ENCODE measurements at regions not wholly inside any gene's neighbourhood (a gene's known extent, or its start where the extent isn't known, plus 50 kb on each side); places are given as distances from the start of the nearest gene placed in this dataset.

- DNase-seq: no peak
- Mint-ChIP-seq H3K27me3 (ENCODE audit: insufficient read depth) (no peaks in the 10 kb centered on the region), H3K36me3 (ENCODE audit: low read depth) (no peaks in the 10 kb centered on the region), H3K4me3 (no peak overlapping the region), H3K9me3 (peaks cover 10% of the 10 kb centered on the region; the same call in 1 of the 2 replicates), H3K4me1 (ENCODE audit: low read depth) (no peaks in the 10 kb centered on the region), H3K27ac (no peak overlapping the region)
- no peak for TF ChIP-seq CTCF (IDR thresholded peaks at IDR 0.05)
These were observed 222.7 kb downstream of the ELAVL2 start for GRCh38 chr9:23603311-23603710.

GRCh38 chr9:23606107-23606506, 219.9 kb downstream of the ELAVL2 start:
- no peaks in the 10 kb centered on the region for H3K27me3 Mint-ChIP-seq (ENCODE audit: insufficient read depth)
- H3K4me3 Mint-ChIP-seq: no peak overlapping the region
- peaks cover 11% of the 10 kb centered on the region for H3K9me3 Mint-ChIP-seq
- no peaks in the 10 kb centered on the region for H3K4me1 Mint-ChIP-seq (ENCODE audit: low read depth)
- no peak overlapping the region for H3K27ac Mint-ChIP-seq
- no peak for DNase-seq
- no peaks in the 10 kb centered on the region for H3K36me3 Mint-ChIP-seq (ENCODE audit: low read depth)
- TF ChIP-seq CTCF (IDR thresholded peaks at IDR 0.05): no peak

GRCh38 chr9:23608456-23608855, 217.6 kb downstream of the ELAVL2 start:
- no peaks in the 10 kb centered on the region for H3K36me3 Mint-ChIP-seq (ENCODE audit: low read depth)
- no peak for TF ChIP-seq CTCF (IDR thresholded peaks at IDR 0.05)
- no peak for DNase-seq
- H3K9me3 Mint-ChIP-seq: peaks cover 28% of the 10 kb centered on the region
- H3K27me3 Mint-ChIP-seq (ENCODE audit: insufficient read depth): no peaks in the 10 kb centered on the region
- H3K27ac Mint-ChIP-seq: no peak overlapping the region
- H3K4me3 Mint-ChIP-seq: no peak overlapping the region
- H3K4me1 Mint-ChIP-seq (ENCODE audit: low read depth): no peaks in the 10 kb centered on the region

- H3K4me3 Mint-ChIP-seq: no peak overlapping the region
- no peaks in the 10 kb centered on the region for H3K4me1 Mint-ChIP-seq (ENCODE audit: low read depth)
- TF ChIP-seq CTCF (IDR thresholded peaks at IDR 0.05): no peak
- no peaks in the 10 kb centered on the region for H3K36me3 Mint-ChIP-seq (ENCODE audit: low read depth)
- H3K9me3 Mint-ChIP-seq: peaks cover 32% of the 10 kb centered on the region
- H3K27ac Mint-ChIP-seq: no peak overlapping the region
- no peak for DNase-seq
- no peaks in the 10 kb centered on the region for H3K27me3 Mint-ChIP-seq (ENCODE audit: insufficient read depth)
These were observed 214.2 kb downstream of the ELAVL2 start for GRCh38 chr9:23611869-23612268.

GRCh38 chr9:23615569-23615968, 210.5 kb downstream of the ELAVL2 start:
- no peaks in the 10 kb centered on the region for H3K27me3 Mint-ChIP-seq (ENCODE audit: insufficient read depth)
- H3K36me3 Mint-ChIP-seq (ENCODE audit: low read depth): no peaks in the 10 kb centered on the region
- no peak overlapping the region for H3K27ac Mint-ChIP-seq
- no peak for TF ChIP-seq CTCF (IDR thresholded peaks at IDR 0.05)
- no peak overlapping the region for H3K4me3 Mint-ChIP-seq
- H3K9me3 Mint-ChIP-seq: peaks cover 55% of the 10 kb centered on the region
- DNase-seq: no peak
- no peaks in the 10 kb centered on the region for H3K4me1 Mint-ChIP-seq (ENCODE audit: low read depth)

- Mint-ChIP-seq H3K27ac (no peak overlapping the region), H3K36me3 (ENCODE audit: low read depth) (0 out of 2 replicates have a peak, but pooled peaks cover 5% of the 10 kb centered on the region), H3K4me1 (ENCODE audit: low read depth) (no peaks in the 10 kb centered on the region), H3K9me3 (peaks cover 42% of the 10 kb centered on the region), H3K27me3 (ENCODE audit: insufficient read depth) (no peaks in the 10 kb centered on the region), H3K4me3 (no peak overlapping the region)
- no peak for TF ChIP-seq CTCF (IDR thresholded peaks at IDR 0.05)
- no peak for DNase-seq
These were observed 204.9 kb downstream of the ELAVL2 start for GRCh38 chr9:23621188-23621587.
